Activated T-cell treated with anti-CD3 and anti-CD28 coated beads, Interleukin-2, amount 50 U/mL, for 1 hour (primary cell): ENCODE measurements at regions not wholly inside any gene's neighbourhood (a gene's known extent, or its start where the extent isn't known, plus 50 kb on each side); places are given as distances from the start of the nearest gene placed in this dataset.

Experiments
- DNase-seq: peaks from one replicate; pipeline ENCODE4 v3.0.0-alpha.2; 2020

GRCh38 chr1:195617106-195617505 is 991.1 kb downstream of the KCNT2 start:
- no peak for DNase-seq

GRCh38 chr1:195608883-195609282 is 999.4 kb downstream of the KCNT2 start:
- DNase-seq: no peak

GRCh38 chr1:195606483-195606882 is 1001.8 kb downstream of the KCNT2 start:
- DNase-seq: no peak

GRCh38 chr1:195604287-195604686 is 1004.0 kb downstream of the KCNT2 start:
- DNase-seq: no peak

- DNase-seq: no peak
Observed at GRCh38 chr1:195597891-195598290, 1010.3 kb downstream of the KCNT2 start.

- no peak for DNase-seq
Observed at GRCh38 chr1:195594773-195595172, 1013.5 kb downstream of the KCNT2 start.

GRCh38 chr1:195594322-195594721 is 1013.9 kb downstream of the KCNT2 start:
- no peak for DNase-seq

- DNase-seq: no peak
Observed at GRCh38 chr1:195591917-195592672, 1016.1 kb downstream of the KCNT2 start.

- no peak for DNase-seq
Observed at GRCh38 chr1:195590649-195591048, 1017.6 kb downstream of the KCNT2 start.

GRCh38 chr1:195584870-195585624 is 1023.2 kb downstream of the KCNT2 start:
- DNase-seq: no peak

- DNase-seq: no peak
Observed at GRCh38 chr1:195580988-195581387, 1027.3 kb downstream of the KCNT2 start.

- DNase-seq: no peak
Observed at GRCh38 chr1:195577748-195578147, 1030.5 kb downstream of the KCNT2 start.

- no peak for DNase-seq
Observed at GRCh38 chr1:195576641-195577040, 1031.6 kb downstream of the KCNT2 start.

GRCh38 chr1:195574511-195574910 is 1033.7 kb downstream of the KCNT2 start:
- DNase-seq: no peak

GRCh38 chr1:195569934-195570333 is 1038.3 kb downstream of the KCNT2 start:
- no peak for DNase-seq

GRCh38 chr1:195568389-195568788 is 1039.9 kb downstream of the KCNT2 start:
- no peak for DNase-seq

GRCh38 chr1:195562074-195562473 is 1046.2 kb downstream of the KCNT2 start:
- no peak for DNase-seq

GRCh38 chr1:195550071-195550862 is 1058.0 kb downstream of the KCNT2 start:
- no peak for DNase-seq

- DNase-seq: no peak
Observed at GRCh38 chr1:195530961-195531360, 1077.3 kb downstream of the KCNT2 start.

GRCh38 chr1:195529881-195530280 is 1078.4 kb downstream of the KCNT2 start:
- no peak for DNase-seq

GRCh38 chr1:195520757-195521156 is 1087.5 kb downstream of the KCNT2 start:
- no peak for DNase-seq

GRCh38 chr1:195516036-195516435 is 1092.2 kb downstream of the KCNT2 start:
- DNase-seq: no peak

GRCh38 chr1:195511501-195511900 is 1096.7 kb downstream of the KCNT2 start:
- DNase-seq: no peak

GRCh38 chr1:195501118-195501517 is 1107.1 kb downstream of the KCNT2 start:
- no peak for DNase-seq
